GM21447 (cell line): ENCODE measurements at regions not wholly inside any gene's neighbourhood (a gene's known extent, or its start where the extent isn't known, plus 50 kb on each side); places are given as distances from the start of the nearest gene placed in this dataset.
"Not testable (repeated sequence)": the region's sequence is repeated elsewhere in the genome, so short reads cannot be mapped to it uniquely, and the experiment has no call there.

ENCODE experiments used
- ATAC-seq: cut with Tn5 transposase; IDR thresholded peaks from one replicate; pipeline ENCODE4 v1.9.1; 2021; ENCODE audit not compliant: unreplicated experiment

DNA sequence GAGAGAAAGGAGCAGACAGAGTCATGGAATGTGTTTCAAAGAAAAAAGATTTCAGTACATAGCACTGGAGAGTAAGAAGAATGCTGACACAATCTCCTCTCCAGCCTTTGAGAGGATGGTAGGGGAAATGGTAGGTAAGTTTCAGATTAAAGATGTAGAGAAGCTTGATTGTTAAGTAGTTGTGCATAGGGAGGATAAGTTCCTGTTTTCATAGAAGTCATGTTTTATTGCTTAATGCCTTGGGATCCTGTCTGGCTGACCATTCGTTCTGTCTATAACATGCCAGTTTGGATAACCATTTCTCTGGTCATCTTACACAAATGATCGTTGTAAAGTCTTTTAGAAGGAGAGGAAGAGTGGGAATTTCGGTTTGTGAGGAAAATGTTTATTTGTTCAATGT lies 95.7 kb upstream of the IGSF10 start:
- ATAC-seq: no peak

DNA sequence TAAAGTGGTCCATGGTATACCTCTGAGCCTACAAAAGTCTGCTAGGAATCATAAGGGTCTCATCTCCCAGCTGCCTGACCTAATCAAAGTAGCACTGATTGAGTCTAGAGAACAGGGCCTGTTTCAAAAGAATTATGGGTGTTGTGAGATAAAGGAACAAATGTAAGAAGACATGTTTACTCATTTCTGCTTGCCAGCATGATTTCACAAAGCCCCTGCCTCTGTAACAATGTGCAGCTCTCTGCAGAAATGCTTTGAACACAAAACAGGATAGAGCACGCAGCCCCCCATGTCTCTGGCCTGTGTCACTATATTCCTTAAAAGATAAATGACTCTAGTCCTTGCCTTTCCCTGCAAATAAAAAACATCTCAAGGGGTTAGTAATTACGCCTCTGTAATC lies 94.7 kb upstream of the IGSF10 start:
- no peak for ATAC-seq

DNA sequence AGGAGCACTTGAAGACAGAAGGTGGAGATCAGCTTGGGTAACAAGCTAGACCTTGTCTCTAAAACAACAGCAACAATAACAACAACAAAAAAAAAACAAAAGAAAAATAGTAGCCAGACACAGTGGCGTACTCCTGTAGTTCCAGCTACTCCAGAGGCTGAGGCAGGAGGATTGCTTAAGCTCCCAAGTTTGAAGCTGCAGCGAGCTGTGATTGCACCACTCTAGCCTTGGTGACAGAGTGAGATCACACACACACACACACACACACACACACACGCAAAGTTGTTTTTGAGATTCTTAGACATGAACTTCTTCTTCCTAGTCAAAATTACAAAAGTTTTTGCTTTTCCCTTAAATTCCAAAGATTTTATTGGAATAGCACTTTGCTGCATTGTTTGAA lies 93.0 kb upstream of the IGSF10 start:
- no peak for ATAC-seq

GRCh38 chr3:151552589-151552988 lies 91.7 kb upstream of the IGSF10 start:
- ATAC-seq: no peak

GRCh38 chr3:151550642-151551041 lies 89.8 kb upstream of the IGSF10 start:
- ATAC-seq: no peak

DNA sequence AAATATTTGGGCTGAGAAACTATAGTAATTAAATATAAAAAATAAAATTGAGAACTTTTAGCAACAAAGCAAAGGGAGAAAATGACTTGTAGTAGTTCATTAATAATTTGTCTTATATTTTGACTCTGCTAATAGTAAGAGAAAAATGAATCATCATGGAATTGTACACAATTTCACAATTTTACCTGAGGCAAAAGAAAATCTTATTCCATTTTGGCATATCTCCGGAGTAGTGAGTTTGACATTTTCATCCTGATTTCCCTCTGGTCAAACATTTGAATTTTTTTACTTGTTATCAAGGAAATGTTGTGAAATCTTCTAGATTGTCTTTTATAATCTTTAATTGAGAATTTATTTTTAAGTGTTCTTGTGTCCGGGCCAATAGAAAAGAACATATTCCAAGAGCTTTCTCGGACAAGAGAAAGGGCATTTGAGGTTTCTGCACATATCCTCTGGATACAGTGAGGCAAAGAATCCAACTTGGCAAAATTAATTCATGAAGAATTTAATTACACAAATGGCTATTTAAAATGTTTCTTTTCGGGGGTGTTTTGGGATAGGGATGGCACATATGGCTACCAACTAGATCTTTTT lies 89.3 kb upstream of the IGSF10 start:
- no peak for ATAC-seq

DNA sequence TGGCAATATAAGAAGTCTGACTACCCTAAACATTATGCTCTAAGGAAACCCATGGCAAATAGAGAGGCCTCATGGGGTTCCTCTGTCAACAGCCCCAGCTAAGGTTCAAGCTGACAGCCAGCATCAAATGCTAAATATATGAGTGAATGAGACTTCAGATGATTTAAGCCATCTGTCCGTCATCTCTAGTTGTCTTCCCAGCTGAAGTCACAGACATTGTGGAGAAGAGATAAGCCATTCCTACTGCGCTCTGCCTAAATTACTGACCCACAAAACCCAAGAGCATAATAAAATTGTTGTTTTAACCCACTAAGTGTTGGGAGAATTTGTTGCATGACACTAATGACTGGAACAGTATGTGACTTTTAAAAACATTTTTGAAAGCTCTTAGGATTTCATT lies 87.3 kb upstream of the IGSF10 start:
- ATAC-seq: no peak

DNA sequence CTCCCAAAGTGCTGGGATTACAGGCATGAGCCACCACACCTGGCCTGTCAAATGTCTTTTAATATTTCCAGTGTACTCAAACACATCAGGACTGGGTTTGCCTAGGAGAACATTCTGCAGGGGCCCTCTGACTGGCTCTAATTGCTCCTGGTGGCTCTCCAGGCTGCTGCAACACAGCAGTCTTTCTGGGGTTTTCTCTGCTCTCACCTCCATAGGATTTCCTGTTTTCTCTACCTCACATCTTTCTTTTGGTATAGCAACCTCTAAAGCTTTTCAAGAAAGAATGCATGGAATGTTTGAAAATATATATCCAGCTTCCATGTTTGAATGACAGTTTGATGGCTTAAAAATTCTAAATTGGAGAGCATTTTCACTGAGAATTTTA lies 83.3 kb upstream of the IGSF10 start:
- ATAC-seq: no peak

DNA sequence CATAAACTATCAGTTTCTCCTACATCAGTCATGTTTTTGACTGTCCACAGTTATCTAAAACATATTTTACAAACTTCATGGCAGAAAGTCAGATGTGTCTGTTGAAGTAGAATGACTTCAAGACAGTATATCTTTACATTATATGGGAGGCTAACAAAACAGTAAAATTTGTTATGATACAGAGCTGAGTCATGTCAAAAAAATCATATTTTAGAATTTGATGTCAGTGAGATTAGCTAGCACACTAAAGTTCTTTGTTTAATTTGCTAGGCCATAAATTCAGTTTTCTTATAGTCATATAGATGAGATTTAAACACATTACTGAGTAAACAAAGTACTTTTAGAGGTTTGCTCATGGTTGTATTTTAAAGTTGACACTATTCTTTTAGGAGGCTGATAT lies 80.3 kb upstream of the IGSF10 start:
- no peak for ATAC-seq

DNA sequence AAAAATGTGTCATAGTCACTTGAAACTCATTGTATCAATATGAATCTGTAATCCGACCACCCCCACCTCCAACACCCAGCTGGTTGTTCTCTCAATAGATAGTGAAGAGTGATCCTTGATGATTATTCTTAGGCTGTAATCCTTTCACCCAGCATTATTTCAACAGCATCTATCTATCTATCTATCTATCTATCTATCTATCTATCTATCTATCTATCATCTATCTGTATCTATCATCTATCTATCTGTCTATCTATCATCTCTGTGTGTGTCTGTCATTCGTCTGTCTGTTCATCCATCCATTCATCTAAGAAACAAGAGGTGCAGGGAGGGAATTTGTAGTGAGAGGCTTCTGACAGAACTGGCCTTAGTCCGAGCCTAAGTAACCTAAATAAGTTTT lies 78.7 kb upstream of the IGSF10 start:
- ATAC-seq: no peak

DNA sequence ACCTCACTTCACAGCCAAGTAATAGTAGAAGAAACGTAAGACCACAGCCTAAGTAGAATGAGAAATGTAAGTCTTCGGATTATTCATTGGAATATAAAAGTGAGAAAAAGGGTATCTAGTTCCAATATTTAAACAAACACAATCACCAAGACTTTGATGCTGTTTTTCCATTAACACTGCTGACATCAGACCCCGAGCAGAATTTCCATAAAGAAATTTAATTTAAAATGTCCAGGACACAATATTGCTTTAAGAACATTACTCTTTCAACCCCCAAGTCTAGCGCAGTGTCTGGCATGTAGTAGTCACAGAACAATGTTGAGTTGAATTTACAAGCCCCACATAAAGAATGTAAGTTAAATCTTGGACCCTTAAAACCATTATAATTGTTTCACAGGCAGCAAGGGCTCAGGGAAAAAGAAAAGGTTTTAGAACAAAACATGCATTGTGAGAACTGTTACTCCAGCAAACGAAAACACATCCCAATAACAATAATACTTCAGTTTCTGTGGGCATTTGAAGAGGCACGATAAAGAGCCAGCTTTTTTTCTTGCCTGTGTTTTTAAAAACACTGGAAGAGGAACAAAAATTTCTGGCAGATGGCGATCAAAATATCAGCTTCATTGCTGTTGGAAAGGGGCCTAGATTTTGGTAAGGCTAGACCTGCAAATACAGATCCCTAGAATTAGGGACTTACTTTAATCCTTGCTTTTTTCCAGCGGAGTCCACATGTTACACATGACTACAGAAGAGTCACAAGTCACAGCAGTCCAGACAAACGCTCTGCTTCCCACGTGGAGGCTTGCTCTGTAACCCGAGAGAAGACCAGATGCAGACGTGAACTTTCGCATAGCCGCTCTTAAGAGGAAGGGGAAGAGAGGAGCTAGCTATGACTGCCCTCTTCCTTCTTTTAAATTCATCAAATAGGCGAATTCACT lies 77.9 kb upstream of the IGSF10 start:
- ATAC-seq: no peak

DNA sequence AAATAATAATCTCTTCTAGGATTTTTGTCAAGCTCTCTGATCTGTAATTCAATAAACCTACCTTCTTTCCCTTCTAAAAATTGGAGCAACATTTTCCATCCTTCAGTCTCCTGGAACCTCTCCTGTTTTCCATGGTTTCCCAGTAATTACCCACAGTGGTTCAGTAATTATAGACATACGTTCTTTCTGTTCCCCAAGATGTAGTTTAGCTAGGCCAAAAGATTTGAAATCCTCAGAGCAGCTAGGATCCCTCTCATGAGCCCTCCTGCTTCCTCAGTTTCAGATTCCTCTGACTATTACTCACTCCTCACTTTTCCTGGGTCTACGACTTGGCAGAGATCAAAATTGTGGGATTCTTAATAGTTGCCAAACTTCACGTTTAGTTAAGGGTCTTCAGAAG lies 76.9 kb upstream of the IGSF10 start:
- no peak for ATAC-seq

DNA sequence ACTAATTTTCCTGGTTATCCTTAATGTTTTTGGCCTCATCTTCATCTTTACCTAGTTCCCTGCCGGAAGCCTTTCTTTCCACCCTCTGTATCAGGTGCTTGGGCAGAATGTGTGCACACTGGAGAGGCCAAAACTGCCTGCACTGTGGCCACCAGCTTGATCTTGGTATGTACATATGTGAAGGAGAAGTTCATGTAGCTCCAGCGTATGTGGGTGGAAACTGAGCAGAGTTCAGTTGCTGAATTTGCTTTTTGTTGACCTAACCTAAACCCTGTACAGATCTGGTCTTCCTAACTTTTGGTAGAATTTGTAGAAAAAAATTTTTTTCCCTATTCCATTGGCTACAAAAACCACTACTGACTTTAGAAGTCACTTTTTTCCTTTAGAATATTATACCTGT lies 65.9 kb upstream of the IGSF10 start:
- ATAC-seq: no peak

- ATAC-seq: no peak
Observed at GRCh38 chr3:151520105-151520504, 59.2 kb upstream of the IGSF10 start.

DNA sequence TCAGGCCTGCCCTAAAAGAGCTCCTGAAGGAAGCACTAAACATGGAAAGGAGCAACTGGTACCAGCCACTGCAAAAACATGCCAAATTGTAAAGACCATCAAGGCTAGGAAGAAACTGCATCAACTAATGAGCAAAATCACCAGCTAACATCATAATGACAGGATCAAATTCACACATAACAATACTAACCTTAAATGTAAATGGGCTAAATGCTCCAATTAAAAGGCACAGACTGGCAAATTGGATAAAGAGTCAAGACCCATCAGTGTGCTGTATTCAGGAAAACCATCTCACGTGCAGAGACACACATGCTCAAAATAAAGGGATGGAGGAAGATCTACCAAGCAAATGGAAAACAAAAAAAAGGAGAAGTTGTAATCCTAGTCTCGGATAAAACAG lies 50.6 kb upstream of the IGSF10 start:
- not testable (repeated sequence) for ATAC-seq
